PFSK-1 (cell line): ENCODE measurements at regions not wholly inside any gene's neighbourhood (a gene's known extent, or its start where the extent isn't known, plus 50 kb on each side); places are given as distances from the start of the nearest gene placed in this dataset.

Experiments used
- FOXP2 ChIP-seq: optimal IDR thresholded peaks from 2 replicates; pipeline ENCODE3; 2011; ENCODE audit warnings: borderline replicate concordance, control low read depth, inconsistent platforms; ENCODE audit not compliant: insufficient read depth; ENCODE audit errors: extremely low read length, extremely low read depth
- POLR2AphosphoS5 ChIP-seq: IDR thresholded peaks from 2 replicates; pipeline ENCODE4 v1.6.1; 2012; ENCODE audit warnings: low read depth, mild to moderate bottlenecking, control low read depth, low read length, moderate library complexity
- TAF1 ChIP-seq: IDR thresholded peaks from 2 replicates; pipeline ENCODE4 v1.6.1; 2012; ENCODE audit warnings: low read length, control low read depth, borderline replicate concordance; ENCODE audit not compliant: insufficient read depth
- TF ChIP-seq, protein P1 (sequence below), 2 experiments: IDR thresholded peaks; 2 replicates each; pipeline versions ENCODE4 v1.6.1 to v1.8.0; 2011 to 2012; ENCODE audit warnings: low read depth in 2 of 2, low read length in 2 of 2, control low read depth in 1 of 2, inconsistent platforms in 1 of 2, mild to moderate bottlenecking in 1 of 2, moderate library complexity in 1 of 2; ENCODE audit not compliant: insufficient read depth in 1 of 2

DNA sequence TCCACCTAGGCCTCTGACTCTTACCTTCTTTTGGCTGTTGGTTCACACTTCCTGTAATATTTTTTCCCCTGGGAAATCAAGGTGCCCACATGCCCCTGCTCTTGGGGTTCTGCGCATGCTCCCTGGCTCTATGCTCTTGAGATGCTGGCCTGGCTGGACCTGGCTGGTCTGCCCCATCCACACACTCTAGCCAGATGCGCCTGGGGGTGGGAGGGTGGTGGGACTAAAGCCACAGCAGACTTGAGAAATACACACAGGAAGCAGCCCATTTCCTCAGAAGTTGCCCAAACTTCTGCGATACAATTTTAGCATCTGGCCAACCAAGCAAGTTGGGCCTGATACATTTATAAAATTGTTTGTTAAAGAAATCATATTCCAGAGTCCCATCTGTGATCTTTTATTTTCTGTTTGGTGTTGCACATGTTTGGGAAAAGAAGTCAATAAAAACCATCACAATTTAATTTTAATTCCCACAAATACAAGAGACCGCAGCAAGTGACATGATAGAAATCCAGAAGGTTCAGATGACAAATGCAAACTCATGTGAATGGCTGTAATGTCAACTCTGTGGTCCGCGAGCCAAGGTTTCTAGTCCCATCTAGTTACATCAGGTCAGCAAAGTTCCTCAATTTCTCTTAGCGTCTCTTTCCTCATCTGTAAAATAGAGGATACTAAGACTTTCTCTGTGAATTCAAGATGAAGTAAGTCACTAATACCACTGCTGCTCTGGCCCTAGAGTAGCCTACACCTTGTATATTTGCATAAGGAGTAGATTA, 55.9 kb upstream of the MEF2A start:
- TF ChIP-seq, protein P1, sequence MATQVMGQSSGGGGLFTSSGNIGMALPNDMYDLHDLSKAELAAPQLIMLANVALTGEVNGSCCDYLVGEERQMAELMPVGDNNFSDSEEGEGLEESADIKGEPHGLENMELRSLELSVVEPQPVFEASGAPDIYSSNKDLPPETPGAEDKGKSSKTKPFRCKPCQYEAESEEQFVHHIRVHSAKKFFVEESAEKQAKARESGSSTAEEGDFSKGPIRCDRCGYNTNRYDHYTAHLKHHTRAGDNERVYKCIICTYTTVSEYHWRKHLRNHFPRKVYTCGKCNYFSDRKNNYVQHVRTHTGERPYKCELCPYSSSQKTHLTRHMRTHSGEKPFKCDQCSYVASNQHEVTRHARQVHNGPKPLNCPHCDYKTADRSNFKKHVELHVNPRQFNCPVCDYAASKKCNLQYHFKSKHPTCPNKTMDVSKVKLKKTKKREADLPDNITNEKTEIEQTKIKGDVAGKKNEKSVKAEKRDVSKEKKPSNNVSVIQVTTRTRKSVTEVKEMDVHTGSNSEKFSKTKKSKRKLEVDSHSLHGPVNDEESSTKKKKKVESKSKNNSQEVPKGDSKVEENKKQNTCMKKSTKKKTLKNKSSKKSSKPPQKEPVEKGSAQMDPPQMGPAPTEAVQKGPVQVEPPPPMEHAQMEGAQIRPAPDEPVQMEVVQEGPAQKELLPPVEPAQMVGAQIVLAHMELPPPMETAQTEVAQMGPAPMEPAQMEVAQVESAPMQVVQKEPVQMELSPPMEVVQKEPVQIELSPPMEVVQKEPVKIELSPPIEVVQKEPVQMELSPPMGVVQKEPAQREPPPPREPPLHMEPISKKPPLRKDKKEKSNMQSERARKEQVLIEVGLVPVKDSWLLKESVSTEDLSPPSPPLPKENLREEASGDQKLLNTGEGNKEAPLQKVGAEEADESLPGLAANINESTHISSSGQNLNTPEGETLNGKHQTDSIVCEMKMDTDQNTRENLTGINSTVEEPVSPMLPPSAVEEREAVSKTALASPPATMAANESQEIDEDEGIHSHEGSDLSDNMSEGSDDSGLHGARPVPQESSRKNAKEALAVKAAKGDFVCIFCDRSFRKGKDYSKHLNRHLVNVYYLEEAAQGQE (IDR thresholded peaks at IDR 0.05; ENCODE audit: insufficient read depth in 1 of 2, low read depth in 2 of 2, low read length in 2 of 2): no peak
- TF ChIP-seq POLR2AphosphoS5 (no peak), FOXP2 (no peak), TAF1 (no peak)
